ENCODE measurements at regions not wholly inside any gene's neighbourhood (a gene's known extent, or its start where the extent isn't known, plus 50 kb on each side); places are given as distances from the start of the nearest gene placed in this dataset.
"Not testable (repeated sequence)": the region's sequence is repeated elsewhere in the genome, so short reads cannot be mapped to it uniquely, and the experiment has no call there.

GRCh38 chr1:206405282-206405681 is 65.0 kb upstream of the IKBKE start:
- TF ChIP-seq CTCF (IDR thresholded peaks at IDR 0.05); CBFB (CRISPR knock-in tag; IDR thresholded peaks at IDR 0.05; ENCODE audit: low read depth); GABPB1 (CRISPR knock-in tag; IDR thresholded peaks at IDR 0.05): not testable (repeated sequence)
